ENCODE measurements at regions not wholly inside any gene's neighbourhood (a gene's known extent, or its start where the extent isn't known, plus 50 kb on each side); places are given as distances from the start of the nearest gene placed in this dataset.

- Mint-ChIP-seq H3K4me1 (peaks cover 5 to 9% (median 7%) of the 10 kb centered on the region in 3 donors), H3K9me3 (peaks cover 0 to 4% (median 3%) of the 10 kb centered on the region in 3 donors), H3K36me3 (peaks cover 3% of the 10 kb centered on the region), H3K4me3 (no peak overlapping the region), H3K27ac (no peak overlapping the region), H3K27me3 (peaks cover 0 to 3% of the 10 kb centered on the region in 2 donors)
- H3K36me3 ChIP-seq (ENCODE audit: control insufficient read depth in 2 of 2, extremely low read depth in 1 of 2, insufficient read depth in 1 of 2, low read length in 1 of 2): no peaks in the 10 kb centered on the region
- WGBS (ENCODE audit: insufficient coverage): no CpG with 5 or more reads among the region's 3 CpGs
- POLR2A ChIA-PET: no interaction called here
- no peak for DNase-seq
- ATAC-seq (replicated peaks in 1 of 4): no peak
- no peaks in the 10 kb centered on the region for H3K9me3 ChIP-seq
- H3K4me1 ChIP-seq (ENCODE audit: control insufficient read depth in 1 of 2, extremely low read depth in 1 of 2, insufficient read depth in 2 of 2, low read length in 2 of 2): peaks cover 0 to 8% of the 10 kb centered on the region in 2 experiments
- CTCF ChIA-PET: no interaction called here
- no peaks in the 10 kb centered on the region for H3K27me3 ChIP-seq (replicated peaks in 1 of 2; ENCODE audit: control insufficient read depth in 2 of 2, extremely low read depth in 1 of 2, insufficient read depth in 2 of 2, low read length in 1 of 2)
- H3K27ac ChIP-seq (ENCODE audit: low read length): no peak overlapping the region
- H3K4me3 ChIP-seq (ENCODE audit: control insufficient read depth in 1 of 2, extremely low read depth in 1 of 2, low read length in 1 of 2): no peak overlapping the region
These were observed 100.6 kb upstream of the RUNX1 start for GRCh38 chr21:35149698-35150097.

GRCh38 chr21:35147439-35147838, 98.3 kb upstream of the RUNX1 start:
- H3K36me3 ChIP-seq (ENCODE audit: control insufficient read depth in 2 of 2, extremely low read depth in 1 of 2, insufficient read depth in 1 of 2, low read length in 1 of 2): no peaks in the 10 kb centered on the region
- Mint-ChIP-seq H3K36me3 (peaks cover 3% of the 10 kb centered on the region), H3K27me3 (peaks cover 0 to 3% of the 10 kb centered on the region in 2 donors), H3K9me3 (peaks cover 0 to 4% (median 3%) of the 10 kb centered on the region in 3 donors), H3K4me3 (no peak overlapping the region), H3K27ac (no peak overlapping the region), H3K4me1 (peaks cover 5 to 9% (median 7%) of the 10 kb centered on the region in 3 donors)
- no peaks in the 10 kb centered on the region for H3K9me3 ChIP-seq
- no peak overlapping the region for H3K27ac ChIP-seq (ENCODE audit: low read length)
- DNase-seq (no peak), ATAC-seq (replicated peaks in 1 of 4) (no peak)
- peaks cover 0 to 8% of the 10 kb centered on the region in 2 experiments for H3K4me1 ChIP-seq (ENCODE audit: control insufficient read depth in 1 of 2, extremely low read depth in 1 of 2, insufficient read depth in 2 of 2, low read length in 2 of 2)
- ChIA-PET POLR2A (no interaction called here), CTCF (no interaction called here)
- no peaks in the 10 kb centered on the region for H3K27me3 ChIP-seq (replicated peaks in 1 of 2; ENCODE audit: control insufficient read depth in 2 of 2, extremely low read depth in 1 of 2, insufficient read depth in 2 of 2, low read length in 1 of 2)
- no CpG with 5 or more reads among the region's 4 CpGs for WGBS (ENCODE audit: insufficient coverage)
- H3K4me3 ChIP-seq (ENCODE audit: control insufficient read depth in 1 of 2, extremely low read depth in 1 of 2, low read length in 1 of 2): no peak overlapping the region

- Histone ChIP-seq H3K4me1 (ENCODE audit: control insufficient read depth in 1 of 2, extremely low read depth in 1 of 2, insufficient read depth in 2 of 2, low read length in 2 of 2) (peaks cover 0 to 8% of the 10 kb centered on the region in 2 experiments), H3K27me3 (replicated peaks in 1 of 2; ENCODE audit: control insufficient read depth in 2 of 2, extremely low read depth in 1 of 2, insufficient read depth in 2 of 2, low read length in 1 of 2) (no peaks in the 10 kb centered on the region), H3K4me3 (ENCODE audit: control insufficient read depth in 1 of 2, extremely low read depth in 1 of 2, low read length in 1 of 2) (no peak overlapping the region), H3K27ac (ENCODE audit: low read length) (no peak overlapping the region), H3K36me3 (ENCODE audit: control insufficient read depth in 2 of 2, extremely low read depth in 1 of 2, insufficient read depth in 1 of 2, low read length in 1 of 2) (no peaks in the 10 kb centered on the region), H3K9me3 (no peaks in the 10 kb centered on the region)
- Mint-ChIP-seq H3K27me3 (peaks cover 0 to 3% of the 10 kb centered on the region in 2 donors), H3K4me3 (no peak overlapping the region), H3K27ac (no peak overlapping the region), H3K4me1 (peaks cover 5 to 9% (median 7%) of the 10 kb centered on the region in 3 donors), H3K9me3 (peaks cover 0 to 4% (median 3%) of the 10 kb centered on the region in 3 donors), H3K36me3 (peaks cover 3% of the 10 kb centered on the region)
- no peak for DNase-seq
- no peak for ATAC-seq (replicated peaks in 1 of 4)
- WGBS (ENCODE audit: insufficient coverage): no CpG with 5 or more reads among the region's 3 CpGs
- POLR2A ChIA-PET: no interaction called here
- CTCF ChIA-PET: no interaction called here
These were observed 96.6 kb upstream of the RUNX1 start for GRCh38 chr21:35145626-35146233.

DNA sequence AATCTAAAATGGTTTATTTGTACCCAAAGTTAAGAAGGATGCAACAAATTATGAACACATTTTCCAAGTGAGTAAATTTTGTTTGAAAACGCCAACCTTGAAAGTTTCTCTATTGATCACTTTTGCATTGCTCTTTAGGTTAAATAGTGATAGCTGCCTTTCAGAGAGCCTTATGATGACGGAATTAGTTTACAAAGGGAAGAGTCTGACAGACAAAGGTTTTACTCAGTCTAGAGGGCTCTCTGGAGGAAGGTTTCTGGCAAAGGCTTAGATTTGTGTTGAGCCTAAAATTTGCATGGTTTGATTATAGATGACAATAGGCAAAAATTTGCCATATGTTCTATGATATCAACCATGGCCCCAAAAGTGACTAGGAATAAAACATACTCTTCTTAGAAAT, 95.9 kb upstream of the RUNX1 start:
- no peak overlapping the region for H3K27ac ChIP-seq (ENCODE audit: low read length)
- H3K4me1 Mint-ChIP-seq: peaks cover 5 to 9% (median 8%) of the 10 kb centered on the region in 3 donors

DNA sequence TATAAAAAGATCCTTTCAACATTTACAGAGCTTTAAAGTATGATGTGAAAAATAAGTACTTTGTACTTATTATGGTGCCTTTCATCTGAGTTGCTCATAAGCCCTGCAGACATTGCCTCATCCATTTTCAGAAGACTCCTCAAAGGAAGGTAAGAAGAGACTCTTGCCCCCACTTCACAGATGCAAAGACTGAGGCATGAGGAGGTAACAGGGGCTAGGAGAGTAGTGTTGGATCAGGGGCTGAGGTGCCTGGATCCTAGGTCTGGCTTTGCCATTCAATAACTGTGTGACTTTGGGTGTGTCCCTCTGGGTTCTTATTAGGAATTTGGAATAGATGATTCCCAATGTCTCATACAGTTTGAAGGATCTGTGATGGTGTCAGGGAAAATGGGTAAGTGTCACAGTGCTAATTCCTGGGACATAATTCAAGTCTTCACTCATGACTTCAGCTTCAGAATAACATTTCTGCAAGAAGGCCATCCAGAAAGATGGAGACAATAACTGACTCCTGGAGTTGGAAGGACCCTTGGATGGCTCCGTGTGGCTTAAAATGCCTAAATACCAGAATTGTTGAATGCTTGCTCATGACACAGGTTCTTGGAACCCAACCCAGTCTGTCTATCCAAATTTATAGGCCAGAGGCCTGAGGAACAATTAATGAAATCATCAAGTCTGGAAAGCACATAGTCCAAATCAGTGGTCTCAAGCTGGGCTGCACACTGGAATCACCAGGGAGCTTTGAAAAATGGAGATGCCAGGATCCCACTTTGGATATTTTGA, 93.1 kb upstream of the RUNX1 start:
- Histone ChIP-seq H3K27me3 (replicated peaks in 1 of 2; ENCODE audit: control insufficient read depth in 2 of 2, extremely low read depth in 1 of 2, insufficient read depth in 2 of 2, low read length in 1 of 2) (no peaks in the 10 kb centered on the region), H3K4me3 (ENCODE audit: control insufficient read depth in 1 of 2, extremely low read depth in 1 of 2, low read length in 1 of 2) (no peak overlapping the region), H3K36me3 (ENCODE audit: control insufficient read depth in 2 of 2, extremely low read depth in 1 of 2, insufficient read depth in 1 of 2, low read length in 1 of 2) (no peaks in the 10 kb centered on the region), H3K4me1 (ENCODE audit: control insufficient read depth in 1 of 2, extremely low read depth in 1 of 2, insufficient read depth in 2 of 2, low read length in 2 of 2) (peaks cover 7 to 8% of the 10 kb centered on the region in 2 experiments), H3K9me3 (no peaks in the 10 kb centered on the region), H3K27ac (ENCODE audit: low read length) (no peak overlapping the region)
- ATAC-seq (replicated peaks in 1 of 4) (no peak), DNase-seq (no peak)
- H3K27ac Mint-ChIP-seq: no peak overlapping the region
- ChIA-PET CTCF (no interaction called here), POLR2A (no interaction called here)
- H3K4me3 Mint-ChIP-seq: no peak overlapping the region
- 100% methylated on average over 1 of the region's 1 CpG for WGBS (ENCODE audit: insufficient coverage)
- H3K27me3 Mint-ChIP-seq: no peaks in the 10 kb centered on the region
- H3K36me3 Mint-ChIP-seq: no peaks in the 10 kb centered on the region
- peaks cover 16 to 18% (median 17%) of the 10 kb centered on the region in 3 donors for H3K4me1 Mint-ChIP-seq
- H3K9me3 Mint-ChIP-seq: no peaks in the 10 kb centered on the region

More for the DNA sequence above, 95.9 kb upstream of the RUNX1 start:
- Mint-ChIP-seq H3K9me3 (no peaks in the 10 kb centered on the region), H3K4me3 (no peak overlapping the region), H3K27me3 (peaks cover 0 to 3% of the 10 kb centered on the region in 2 donors), H3K27ac (no peak overlapping the region), H3K36me3 (no peaks in the 10 kb centered on the region)
- Histone ChIP-seq H3K4me1 (ENCODE audit: control insufficient read depth in 1 of 2, extremely low read depth in 1 of 2, insufficient read depth in 2 of 2, low read length in 2 of 2) (peaks cover 0 to 8% of the 10 kb centered on the region in 2 experiments), H3K4me3 (ENCODE audit: control insufficient read depth in 1 of 2, extremely low read depth in 1 of 2, low read length in 1 of 2) (no peak overlapping the region), H3K27me3 (replicated peaks in 1 of 2; ENCODE audit: control insufficient read depth in 2 of 2, extremely low read depth in 1 of 2, insufficient read depth in 2 of 2, low read length in 1 of 2) (no peaks in the 10 kb centered on the region), H3K9me3 (no peaks in the 10 kb centered on the region), H3K36me3 (ENCODE audit: control insufficient read depth in 2 of 2, extremely low read depth in 1 of 2, insufficient read depth in 1 of 2, low read length in 1 of 2) (no peaks in the 10 kb centered on the region)
- ATAC-seq (replicated peaks in 1 of 4) (no peak), DNase-seq (no peak)
- WGBS (ENCODE audit: insufficient coverage): 60% methylated on average over 1 of the region's 2 CpGs
- CTCF ChIA-PET: no interaction called here
- POLR2A ChIA-PET: no interaction called here

- H3K27ac Mint-ChIP-seq: peak overlapping the region in 1 of 2 donors; percentile 12
- no peaks in the 10 kb centered on the region for H3K27me3 Mint-ChIP-seq
- ChIA-PET CTCF (interaction anchor here (0.6 to 0.7 kb wide), 4 partner anchors 13 to 557 kb away, joined by 3 to 12 read pairs (median 4); no protein-coding TSS in a partner anchor), POLR2A (interaction anchor here in 1 of 2 donors (0.6 kb wide), 1 partner anchor 9 kb away, joined by 4 read pairs; no protein-coding TSS in a partner anchor)
- no peak for ATAC-seq (replicated peaks in 1 of 4)
- H3K27ac ChIP-seq (ENCODE audit: low read length): no peak overlapping the region
- H3K4me1 Mint-ChIP-seq: peaks cover 16 to 18% (median 17%) of the 10 kb centered on the region in 3 donors
- DNase-seq: no peak
- H3K4me3 Mint-ChIP-seq: peak overlapping the region in 2 of 3 donors; percentile 47 to 62
- WGBS (ENCODE audit: insufficient coverage): no CpG with 5 or more reads among the region's 4 CpGs
- H3K4me1 ChIP-seq (ENCODE audit: control insufficient read depth in 1 of 2, extremely low read depth in 1 of 2, insufficient read depth in 2 of 2, low read length in 2 of 2): peaks cover 7 to 8% of the 10 kb centered on the region in 2 experiments
- no peaks in the 10 kb centered on the region for H3K27me3 ChIP-seq (replicated peaks in 1 of 2; ENCODE audit: control insufficient read depth in 2 of 2, extremely low read depth in 1 of 2, insufficient read depth in 2 of 2, low read length in 1 of 2)
- H3K9me3 Mint-ChIP-seq: no peaks in the 10 kb centered on the region
- no peaks in the 10 kb centered on the region for H3K9me3 ChIP-seq
- peak overlapping the region in 1 of 2 donors; percentile 17 for H3K4me3 ChIP-seq (ENCODE audit: control insufficient read depth in 1 of 2, extremely low read depth in 1 of 2, low read length in 1 of 2)
- H3K36me3 Mint-ChIP-seq: no peaks in the 10 kb centered on the region
- no peaks in the 10 kb centered on the region for H3K36me3 ChIP-seq (ENCODE audit: control insufficient read depth in 2 of 2, extremely low read depth in 1 of 2, insufficient read depth in 1 of 2, low read length in 1 of 2)
These were observed 90.2 kb upstream of the RUNX1 start for GRCh38 chr21:35139382-35139715.
